OCI-LY1 (cell line): ENCODE measurements at regions not wholly inside any gene's neighbourhood (a gene's known extent, or its start where the extent isn't known, plus 50 kb on each side); places are given as distances from the start of the nearest gene placed in this dataset.

Experiments used
- H2AFZ ChIP-seq: fragments of 200-600 bp; sonication (generic), shearing (Covaris generic); 2 replicates; pipeline ENCODE4 v1.6.0; 2014; ENCODE audit warnings: antibody characterized with exemption, mild to moderate bottlenecking, low read length
- H3F3A ChIP-seq: fragments of 200-600 bp; sonication (generic), shearing (Covaris generic); 2 replicates; pipeline ENCODE4 v1.6.0; 2014; ENCODE audit warnings: mild to moderate bottlenecking, antibody characterized with exemption, low read length, moderate library complexity; ENCODE audit not compliant: insufficient read depth
- H3K27ac ChIP-seq: fragments of 200-600 bp; sonication (generic); 2 replicates; pipeline ENCODE4 v1.5.1; 2014; ENCODE audit warnings: low read length, mixed run types, mild to moderate bottlenecking, low read depth; ENCODE audit not compliant: poor library complexity, severe bottlenecking
- H3K27me3 ChIP-seq: fragments of 200-600 bp; sonication (generic); 2 replicates; pipeline ENCODE4 v1.6.0; 2014; ENCODE audit warnings: antibody characterized with exemption, mild to moderate bottlenecking, low read length, moderate library complexity; ENCODE audit not compliant: insufficient read depth
- H3K36me3 ChIP-seq: fragments of 200-600 bp; sonication (generic); 2 replicates; pipeline ENCODE4 v1.6.1; 2014; ENCODE audit warnings: mild to moderate bottlenecking, antibody characterized with exemption, low read length, moderate library complexity, mixed read lengths; ENCODE audit not compliant: insufficient read depth
- H3K4me1 ChIP-seq: fragments of 200-600 bp; sonication (generic); 2 replicates; pipeline ENCODE4 v1.5.1; 2014; ENCODE audit warnings: mild to moderate bottlenecking, low read length, moderate library complexity; ENCODE audit not compliant: insufficient read depth, severe bottlenecking
- H3K4me2 ChIP-seq: fragments of 200-600 bp; sonication (generic), shearing (Covaris generic); 2 replicates; pipeline ENCODE4 v1.6.1; 2014; ENCODE audit warnings: low read length
- H3K4me3 ChIP-seq: fragments of 200-600 bp; sonication (generic); 2 replicates; pipeline ENCODE4 v1.5.1; 2014; ENCODE audit warnings: low read length, low read depth, mild to moderate bottlenecking, mixed read lengths; ENCODE audit not compliant: poor library complexity, severe bottlenecking
- H3K79me2 ChIP-seq: fragments of 200-600 bp; shearing (Covaris generic); 2 replicates; pipeline ENCODE4 v1.6.1; 2016; ENCODE audit warnings: mixed run types, low read length, mixed read lengths; ENCODE audit not compliant: insufficient read depth
- H3K9ac ChIP-seq: fragments of 200-600 bp; sonication (generic), shearing (Covaris generic); 2 replicates; pipeline ENCODE4 v1.6.1; 2014; ENCODE audit warnings: mild to moderate bottlenecking, low read length, mixed read lengths
- H3K9me2 ChIP-seq: fragments of 200-600 bp; sonication (generic), shearing (Covaris generic); 2 replicates; pipeline ENCODE4 v1.6.1; 2014; ENCODE audit warnings: low read depth, mild to moderate bottlenecking, low read length, mixed read lengths
- H3K9me3 ChIP-seq: fragments of 200-600 bp; shearing (Covaris generic); 2 replicates; pipeline ENCODE4 v1.6.1; 2014; ENCODE audit warnings: low read length, mixed read lengths
- H4K20me1 ChIP-seq: fragments of 200-600 bp; sonication (generic), shearing (Covaris generic); 2 replicates; pipeline ENCODE4 v1.6.0; 2016; ENCODE audit warnings: mild to moderate bottlenecking, low read length; ENCODE audit not compliant: insufficient read depth
- CTCF ChIP-seq: fragments of 200-600 bp; sonication (generic), shearing (Covaris generic); IDR thresholded peaks from 2 replicates; pipeline ENCODE4 v1.5.1; 2017; ENCODE audit warnings: mild to moderate bottlenecking, antibody characterized with exemption, low read length, moderate library complexity, mixed read lengths
- EZH2 ChIP-seq: fragments of 200-600 bp; sonication (generic), shearing (Covaris generic); IDR thresholded peaks from 2 replicates; pipeline ENCODE4 v1.8.0; 2017; ENCODE audit warnings: borderline replicate concordance, mixed run types, mild to moderate bottlenecking, antibody characterized with exemption, low read length, moderate library complexity, mixed read lengths

- Histone ChIP-seq H3K79me2 (no peaks in the 10 kb centered on the region), H3K4me1 (no peaks in the 10 kb centered on the region)
- TF ChIP-seq EZH2 (no peak), CTCF (no peak)
Measured at GRCh38 chr2:10242451-10242850, 60.3 kb upstream of the HPCAL1 start.

GRCh38 chr2:10242998-10243925 lies 59.4 kb upstream of the HPCAL1 start:
- Histone ChIP-seq H4K20me1 (no peaks in the 10 kb centered on the region), H3K27me3 (no peaks in the 10 kb centered on the region; the same call in 1 of the 2 replicates), H3K4me1 (no peaks in the 10 kb centered on the region), H3K9me3 (no peaks in the 10 kb centered on the region), H3K9ac (no peak overlapping the region), H3K79me2 (no peaks in the 10 kb centered on the region), H3K27ac (no peak overlapping the region), H3K4me3 (no peak overlapping the region), H3K36me3 (no peaks in the 10 kb centered on the region), H3K4me2 (no peak overlapping the region), H3F3A (no peaks in the 10 kb centered on the region), H2AFZ (no peak overlapping the region), H3K9me2 (no peaks in the 10 kb centered on the region)
- TF ChIP-seq CTCF (no peak), EZH2 (no peak)

More at GRCh38 chr2:10242451-10242850, 60.3 kb upstream of the HPCAL1 start:
- no peaks in the 10 kb centered on the region for H3K9me3 ChIP-seq
- no peak overlapping the region for H3K9ac ChIP-seq
- H3K27me3 ChIP-seq, result no peaks in the 10 kb centered on the region; the same call in 1 of the 2 replicates
- no peak overlapping the region for H3K4me2 ChIP-seq
- H3K4me3 ChIP-seq, result no peak overlapping the region
- no peak overlapping the region for H2AFZ ChIP-seq
- no peaks in the 10 kb centered on the region for H3K9me2 ChIP-seq
- H3F3A ChIP-seq, result no peaks in the 10 kb centered on the region
- H3K27ac ChIP-seq, result no peak overlapping the region
- no peaks in the 10 kb centered on the region for H4K20me1 ChIP-seq
- no peaks in the 10 kb centered on the region for H3K36me3 ChIP-seq

GRCh38 chr2:10243926-10244270 lies 58.8 kb upstream of the HPCAL1 start:
- H3F3A ChIP-seq, result no peaks in the 10 kb centered on the region
- no peak overlapping the region for H2AFZ ChIP-seq
- no peaks in the 10 kb centered on the region for H3K9me3 ChIP-seq
- no peaks in the 10 kb centered on the region for H3K9me2 ChIP-seq
- H3K27ac ChIP-seq, result no peak overlapping the region
- no peak overlapping the region for H3K4me2 ChIP-seq
- no peak overlapping the region for H3K9ac ChIP-seq
- H3K4me3 ChIP-seq, result no peak overlapping the region
- no peaks in the 10 kb centered on the region; the same call in 1 of the 2 replicates for H3K27me3 ChIP-seq
- H4K20me1 ChIP-seq, result no peaks in the 10 kb centered on the region
- H3K36me3 ChIP-seq, result no peaks in the 10 kb centered on the region; the same call in 1 of the 2 replicates
- TF ChIP-seq EZH2 (no peak), CTCF (no peak)
- no peaks in the 10 kb centered on the region for H3K4me1 ChIP-seq
- no peaks in the 10 kb centered on the region for H3K79me2 ChIP-seq
